Fibroblast of skin of abdomen (primary cell): ENCODE measurements at regions not wholly inside any gene's neighbourhood (a gene's known extent, or its start where the extent isn't known, plus 50 kb on each side); places are given as distances from the start of the nearest gene placed in this dataset.

Source experiments
- DNase-seq: peaks from one replicate; pipeline ENCODE4 v3.0.0-alpha.2; 2013

GRCh38 chrX:8323356-8323755 lies 141.3 kb upstream of the VCX3B start:
- no peak for DNase-seq

GRCh38 chrX:8341814-8342590 lies 122.6 kb upstream of the VCX3B start:
- no peak for DNase-seq

- DNase-seq: no peak
These were observed 119.2 kb upstream of the VCX3B start for GRCh38 chrX:8345473-8345872.

GRCh38 chrX:8346060-8346459 lies 118.6 kb upstream of the VCX3B start:
- DNase-seq: no peak

GRCh38 chrX:8346892-8347291 lies 117.7 kb upstream of the VCX3B start:
- no peak for DNase-seq

GRCh38 chrX:8349816-8350544 lies 114.7 kb upstream of the VCX3B start:
- no peak for DNase-seq

GRCh38 chrX:8358302-8358701 lies 106.3 kb upstream of the VCX3B start:
- DNase-seq: no peak

GRCh38 chrX:8364369-8365141 lies 100.1 kb upstream of the VCX3B start:
- DNase-seq: peak; percentile 3

GRCh38 chrX:8366481-8366880 lies 98.1 kb upstream of the VCX3B start:
- peak; percentile 4 for DNase-seq

GRCh38 chrX:8374041-8374825 lies 90.4 kb upstream of the VCX3B start:
- peak; percentile 23 for DNase-seq

GRCh38 chrX:8377041-8377440 lies 87.6 kb upstream of the VCX3B start:
- peak; percentile 1 for DNase-seq

- DNase-seq: no peak
These were observed 73.9 kb upstream of the VCX3B start for GRCh38 chrX:8390771-8391170.

- DNase-seq: no peak
These were observed 60.6 kb upstream of the VCX3B start for GRCh38 chrX:8403988-8404387.

GRCh38 chrX:8404471-8404870 lies 60.2 kb upstream of the VCX3B start:
- DNase-seq: no peak

GRCh38 chrX:8404926-8405325 lies 59.7 kb upstream of the VCX3B start:
- DNase-seq: no peak

- no peak for DNase-seq
These were observed 59.0 kb upstream of the VCX3B start for GRCh38 chrX:8405631-8406030.

GRCh38 chrX:8413279-8413678 lies 51.4 kb upstream of the VCX3B start:
- DNase-seq: peak; percentile 9
